ENCODE measurements at regions not wholly inside any gene's neighbourhood (a gene's known extent, or its start where the extent isn't known, plus 50 kb on each side); places are given as distances from the start of the nearest gene placed in this dataset.
A peak's percentile ranks its signal among the peaks of the same experiment; 100 is the strongest.

DNA sequence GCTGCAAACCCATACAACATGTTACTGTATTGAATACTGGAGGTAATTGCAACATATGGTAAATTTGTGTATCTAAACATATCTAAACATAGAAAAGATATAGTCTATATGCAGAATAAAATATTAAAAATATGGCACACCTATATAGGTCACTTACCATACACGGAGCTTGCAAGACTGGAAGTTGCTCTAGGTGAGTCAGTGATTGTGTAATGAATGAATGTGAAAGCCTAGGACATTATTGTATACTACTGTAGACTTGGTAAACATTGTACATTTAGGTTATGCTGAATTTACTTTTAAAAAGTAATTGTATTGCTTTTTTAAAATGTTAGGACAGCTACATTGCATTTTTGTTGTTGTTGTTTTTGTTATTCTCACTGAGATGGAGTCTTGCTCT, 968.8 kb downstream of the TLE1 start:
- TF ChIP-seq EP300 (IDR thresholded peaks at IDR 0.05): no peak
- TF ChIP-seq, protein P1, sequence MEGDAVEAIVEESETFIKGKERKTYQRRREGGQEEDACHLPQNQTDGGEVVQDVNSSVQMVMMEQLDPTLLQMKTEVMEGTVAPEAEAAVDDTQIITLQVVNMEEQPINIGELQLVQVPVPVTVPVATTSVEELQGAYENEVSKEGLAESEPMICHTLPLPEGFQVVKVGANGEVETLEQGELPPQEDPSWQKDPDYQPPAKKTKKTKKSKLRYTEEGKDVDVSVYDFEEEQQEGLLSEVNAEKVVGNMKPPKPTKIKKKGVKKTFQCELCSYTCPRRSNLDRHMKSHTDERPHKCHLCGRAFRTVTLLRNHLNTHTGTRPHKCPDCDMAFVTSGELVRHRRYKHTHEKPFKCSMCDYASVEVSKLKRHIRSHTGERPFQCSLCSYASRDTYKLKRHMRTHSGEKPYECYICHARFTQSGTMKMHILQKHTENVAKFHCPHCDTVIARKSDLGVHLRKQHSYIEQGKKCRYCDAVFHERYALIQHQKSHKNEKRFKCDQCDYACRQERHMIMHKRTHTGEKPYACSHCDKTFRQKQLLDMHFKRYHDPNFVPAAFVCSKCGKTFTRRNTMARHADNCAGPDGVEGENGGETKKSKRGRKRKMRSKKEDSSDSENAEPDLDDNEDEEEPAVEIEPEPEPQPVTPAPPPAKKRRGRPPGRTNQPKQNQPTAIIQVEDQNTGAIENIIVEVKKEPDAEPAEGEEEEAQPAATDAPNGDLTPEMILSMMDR (IDR thresholded peaks at IDR 0.05): no peak
- no peak for TF ChIP-seq POLR2A (IDR thresholded peaks at IDR 0.05)
- Histone ChIP-seq H3K27me3 (no peaks in the 10 kb centered on the region), H3K27ac (no peak overlapping the region), H3K9me3 (no peaks in the 10 kb centered on the region), H3K36me3 (no peaks in the 10 kb centered on the region), H3K4me3 (no peak overlapping the region), H3K4me1 (ENCODE audit: insufficient read depth) (no peaks in the 10 kb centered on the region)
- DNase-seq: no peak
- 36 to 96% (median 95%) methylated on average over 1 of the region's 1 CpG for WGBS, 3 donors
- intact Hi-C loops (cut with DNase I): no loop called here

DNA sequence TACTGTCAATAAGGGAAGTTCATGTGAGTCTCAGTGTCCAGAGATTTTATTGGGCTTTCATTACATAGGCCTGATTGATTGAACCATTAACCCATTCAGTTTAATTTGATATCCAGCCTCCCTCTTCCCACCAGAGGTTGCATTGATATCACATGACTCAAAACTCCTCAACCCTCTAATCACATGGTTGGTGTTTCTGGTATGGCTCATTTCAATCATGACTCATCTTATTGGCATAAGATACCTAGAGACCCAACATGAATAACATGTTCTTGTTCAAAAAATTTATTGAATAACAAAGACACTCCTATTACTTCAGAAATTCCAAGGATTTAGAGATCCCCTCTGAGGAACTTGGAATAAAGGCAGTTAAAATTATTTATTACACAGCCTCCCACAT, 982.2 kb downstream of the TLE1 start:
- Histone ChIP-seq H3K36me3 (no peaks in the 10 kb centered on the region), H3K4me3 (no peak overlapping the region), H3K27me3 (no peaks in the 10 kb centered on the region), H3K9me3 (no peaks in the 10 kb centered on the region), H3K4me1 (ENCODE audit: insufficient read depth) (no peaks in the 10 kb centered on the region), H3K27ac (no peak overlapping the region)
- intact Hi-C loops (cut with DNase I): no loop called here
- TF ChIP-seq, protein P1 (IDR thresholded peaks at IDR 0.05): no peak
- TF ChIP-seq EP300 (IDR thresholded peaks at IDR 0.05): no peak
- no peak for DNase-seq

DNA sequence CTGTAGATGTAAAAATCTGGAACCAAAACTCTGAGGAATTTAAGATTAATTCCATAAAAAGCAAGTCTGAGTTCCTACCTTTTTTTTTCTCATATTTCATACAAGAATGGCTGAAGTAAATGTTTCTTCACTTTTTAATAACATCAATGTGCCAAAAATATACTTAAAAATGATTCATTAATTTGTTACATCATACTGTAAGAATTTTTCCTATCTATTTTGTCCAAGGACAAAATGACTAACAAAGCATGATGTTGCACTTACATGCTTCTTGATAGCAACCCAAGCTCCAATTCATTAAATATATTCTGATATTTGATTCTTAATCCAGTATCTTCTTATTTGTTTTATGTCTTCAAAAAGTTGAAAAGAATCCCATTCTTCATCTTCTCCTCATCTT, 988.3 kb downstream of the TLE1 start:
- Histone ChIP-seq H3K27me3 (no peaks in the 10 kb centered on the region), H3K9me3 (no peaks in the 10 kb centered on the region), H3K27ac (no peak overlapping the region), H3K4me1 (ENCODE audit: insufficient read depth) (peaks cover 3% of the 10 kb centered on the region), H3K4me3 (no peak overlapping the region), H3K36me3 (no peaks in the 10 kb centered on the region)
- no peak for DNase-seq
- TF ChIP-seq EP300 (IDR thresholded peaks at IDR 0.05) (no peak), POLR2A (IDR thresholded peaks at IDR 0.05) (no peak)
- TF ChIP-seq, protein P1 (IDR thresholded peaks at IDR 0.05): no peak
- intact Hi-C loops (cut with DNase I): no loop called here

DNA sequence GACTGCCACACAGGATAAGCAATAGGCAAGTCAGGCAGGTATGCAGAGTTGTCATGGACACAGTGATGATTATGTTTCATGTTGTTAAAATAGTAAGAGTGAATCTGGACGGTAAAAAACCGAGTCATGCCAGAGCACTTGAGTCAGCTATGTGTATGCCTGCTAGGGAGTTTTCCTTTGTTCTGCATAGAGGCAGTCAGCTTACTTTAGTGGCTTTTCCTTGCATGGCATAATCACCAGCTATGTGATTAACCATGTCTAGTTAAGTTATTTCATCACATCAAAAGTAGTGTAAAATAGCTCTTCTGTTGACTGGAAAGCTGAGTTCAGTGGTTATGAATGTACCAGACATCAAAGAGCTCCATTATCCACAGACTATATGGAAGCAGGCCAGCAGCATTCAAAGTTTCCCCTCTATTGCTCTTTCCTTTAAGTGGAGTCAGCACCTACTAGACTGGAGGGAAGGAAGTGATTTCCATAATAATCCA, 989.8 kb downstream of the TLE1 start:
- TF ChIP-seq, protein P1 (IDR thresholded peaks at IDR 0.05): no peak
- TF ChIP-seq POLR2A (IDR thresholded peaks at IDR 0.05) (no peak), EP300 (IDR thresholded peaks at IDR 0.05) (no peak)
- no peaks in the 10 kb centered on the region for H3K36me3 ChIP-seq

More for the DNA sequence above, 989.8 kb downstream of the TLE1 start:
- Histone ChIP-seq H3K4me1 (ENCODE audit: insufficient read depth) (peaks cover 3% of the 10 kb centered on the region), H3K4me3 (no peak overlapping the region), H3K9me3 (no peaks in the 10 kb centered on the region), H3K27ac (no peak overlapping the region), H3K27me3 (no peaks in the 10 kb centered on the region)
- WGBS, 3 donors: 21 to 26% (median 25%) methylated on average over 2 of the region's 2 CpGs
- peak in 1 of 5 donors; percentile 33 for DNase-seq
- intact Hi-C loops (cut with DNase I): no loop called here
